SK-N-SH (cell line): ENCODE measurements at regions not wholly inside any gene's neighbourhood (a gene's known extent, or its start where the extent isn't known, plus 50 kb on each side); places are given as distances from the start of the nearest gene placed in this dataset.

Experiments used
- CTCF ChIA-PET: fragments of 300-600, 350-600 bp; formaldehyde crosslinking; extraction: SDS; loops from one replicate; lab custom pipeline; 2021; lab: Yijun Ruan, JAX
- POLR2A ChIA-PET: fragments of 350-600 bp; sonication (Branson Sonifier 250); formaldehyde crosslinking; extraction: SDS; loops from one replicate; lab custom pipeline; 2020; ENCODE audit warnings: antibody characterized with exemption, inconsistent platforms; lab: Yijun Ruan, JAX
- DNase-seq: peaks from one replicate; pipeline ENCODE4 v3.0.0; 2012
- H2AFZ ChIP-seq: fragments of 200-600 bp; sonication (generic); 2 replicates; pipeline ENCODE4 v1.8.1; 2016; ENCODE audit warnings: antibody characterized with exemption, mild to moderate bottlenecking, low read depth
- H3F3A ChIP-seq: fragments of 200-600 bp; sonication (generic); replicated peaks from 2 replicates; pipeline ENCODE3; 2016; ENCODE audit warnings: antibody characterized with exemption, mild to moderate bottlenecking; ENCODE audit not compliant: insufficient read depth
- H3K27ac ChIP-seq, 2 experiments: fragments of 200-500 bp in 1 of 2; fragments of 200-600 bp in 1 of 2; sonication (Bioruptor generic) in 1 of 2; sonication (generic), shearing (Covaris generic) in 1 of 2; 2 replicates each; pipeline versions ENCODE4 v1.5.1 to v1.6.1; 2014 to 2016; ENCODE audit warnings: low read depth in 2 of 2, inconsistent platforms in 1 of 2, low read length in 1 of 2, mild to moderate bottlenecking in 1 of 2, mixed read lengths in 1 of 2
- H3K27me3 ChIP-seq: fragments of 200-600 bp; sonication (generic), shearing (Covaris generic); 2 replicates; pipeline ENCODE4 v1.6.1; 2016; ENCODE audit warnings: mixed run types; ENCODE audit not compliant: insufficient read depth
- H3K36me3 ChIP-seq, 2 experiments: fragments of 200-500 bp in 1 of 2; fragments of 200-600 bp in 1 of 2; sonication (Bioruptor generic) in 1 of 2; sonication (generic) in 1 of 2; replicated peaks in 1 of 2; 2 replicates each; pipeline versions ENCODE3 to v1.5.1; 2014 to 2016; ENCODE audit warnings: low read length in 1 of 2, mild to moderate bottlenecking in 1 of 2; ENCODE audit not compliant: insufficient read depth in 2 of 2, control insufficient read depth in 1 of 2
- H3K4me1 ChIP-seq, 2 experiments: fragments of 200-500 bp in 1 of 2; fragments of 200-600 bp in 1 of 2; sonication (Bioruptor generic) in 1 of 2; sonication (generic), shearing (Covaris generic) in 1 of 2; 2 replicates each; pipeline versions ENCODE4 v1.5.1 to v1.6.1; 2014 to 2016; ENCODE audit warnings: low read depth in 1 of 2, low read length in 1 of 2, mixed run types in 1 of 2; ENCODE audit not compliant: insufficient read depth in 2 of 2, control insufficient read depth in 1 of 2
- H3K4me2 ChIP-seq: fragments of 200-600 bp; sonication (generic), shearing (Covaris generic); 2 replicates; pipeline ENCODE4 v1.6.1; 2017; ENCODE audit warnings: mixed run types
- H3K4me3 ChIP-seq, 2 experiments: fragments of 200-500 bp in 1 of 2; fragments of 200-600 bp in 1 of 2; sonication (Bioruptor generic) in 1 of 2; sonication (generic), shearing (Covaris generic) in 1 of 2; 2 replicates each; pipeline versions ENCODE4 v1.5.1 to v1.8.1; 2014 to 2016; ENCODE audit warnings: low read depth in 2 of 2, inconsistent platforms in 1 of 2, low read length in 1 of 2, mild to moderate bottlenecking in 1 of 2, mixed read lengths in 1 of 2, moderate library complexity in 1 of 2
- H3K79me2 ChIP-seq: fragments of 200-600 bp; sonication (generic); 2 replicates; pipeline ENCODE4 v1.8.1; 2017; ENCODE audit warnings: mild to moderate bottlenecking; ENCODE audit not compliant: insufficient read depth
- H3K9ac ChIP-seq: fragments of 200-600 bp; sonication (generic); 2 replicates; pipeline ENCODE4 v1.6.1; 2017; ENCODE audit warnings: mixed run types
- H3K9me2 ChIP-seq: fragments of 200-600 bp; sonication (generic); 2 replicates; pipeline ENCODE4 v1.6.1; 2017; ENCODE audit warnings: mixed run types
- H3K9me3 ChIP-seq: fragments of 200-600 bp; sonication (generic); 2 replicates; pipeline ENCODE4 v1.6.1; 2017; ENCODE audit warnings: mixed run types, mild to moderate bottlenecking, moderate library complexity
- H4K20me1 ChIP-seq: fragments of 200-600 bp; sonication (generic); 2 replicates; pipeline ENCODE4 v1.6.1; 2017; ENCODE audit warnings: mild to moderate bottlenecking, mixed run types; ENCODE audit not compliant: insufficient read depth
- CHD2 ChIP-seq: fragments of 150-350 bp; IDR thresholded peaks from 2 replicates; pipeline ENCODE4 v1.6.1; 2018; ENCODE audit warnings: low read length; ENCODE audit not compliant: partially characterized antibody
- ELF1 ChIP-seq: IDR thresholded peaks from 2 replicates; pipeline ENCODE4 v1.4.0; 2012
- EP300 ChIP-seq, 2 experiments: IDR thresholded peaks; 2 replicates each; pipeline versions ENCODE4 v1.4.0 to v1.6.1; 2012; ENCODE audit warnings: borderline replicate concordance in 1 of 2, low read depth in 1 of 2, low read length in 1 of 2
- FOXJ3 ChIP-seq: sonication (generic); formaldehyde crosslinking; IDR thresholded peaks from 2 replicates; pipeline ENCODE4 v1.5.1; 2020; ENCODE audit warnings: mild to moderate bottlenecking, missing genetic modification reagents
- FOXM1 ChIP-seq: IDR thresholded peaks from 2 replicates; pipeline ENCODE4 v1.4.0; 2012; ENCODE audit warnings: low read depth, mild to moderate bottlenecking
- GABPA ChIP-seq: IDR thresholded peaks from 2 replicates; pipeline ENCODE4 v1.4.0; 2012; ENCODE audit warnings: low read depth, mild to moderate bottlenecking
- GATA2 ChIP-seq: sonication (generic); formaldehyde crosslinking; IDR thresholded peaks from 2 replicates; pipeline ENCODE4 v1.5.0; 2020; ENCODE audit warnings: mild to moderate bottlenecking, missing genetic modification reagents
- JUND ChIP-seq: IDR thresholded peaks from 2 replicates; pipeline ENCODE4 v1.4.0; 2012
- MXI1 ChIP-seq: IDR thresholded peaks from 2 replicates; pipeline ENCODE4 v1.6.1; 2012; ENCODE audit warnings: mild to moderate bottlenecking, low read depth, low read length, improper control_type of control experiment
- NFIC ChIP-seq: IDR thresholded peaks from 2 replicates; pipeline ENCODE4 v1.4.0; 2012; ENCODE audit warnings: borderline replicate concordance
- NRF1 ChIP-seq: IDR thresholded peaks from 2 replicates; pipeline ENCODE4 v1.6.1; 2012; ENCODE audit warnings: low read depth, mild to moderate bottlenecking, low read length
- RFX5 ChIP-seq: IDR thresholded peaks from 2 replicates; pipeline ENCODE4 v1.6.1; 2012; ENCODE audit warnings: mild to moderate bottlenecking, improper control_type of control experiment, low read length
- TAF1 ChIP-seq: IDR thresholded peaks from 2 replicates; pipeline ENCODE4 v1.6.1; 2012; ENCODE audit warnings: low read depth, mild to moderate bottlenecking, low read length, moderate library complexity, borderline replicate concordance
- WGBS: methylation state at CpG from one replicate; pipeline ENCODE4 v1.1.6; 2017; ENCODE audit warnings: low lambda C conversion rate; 5-methylcytosine and 5-hydroxymethylcytosine counted together
- TF ChIP-seq, protein P1 (sequence below): IDR thresholded peaks from 2 replicates; pipeline ENCODE4 v1.4.0; 2012; ENCODE audit warnings: low read depth, borderline replicate concordance
- TF ChIP-seq, protein P2 (sequence below): IDR thresholded peaks from 2 replicates; pipeline ENCODE4 v1.6.1; 2012; ENCODE audit warnings: mild to moderate bottlenecking, low read depth, low read length, moderate library complexity
- TF ChIP-seq, protein P3 (sequence below): IDR thresholded peaks from 2 replicates; pipeline ENCODE4; 2012
- TF ChIP-seq, protein P4 (sequence below): fragments of 150-350 bp; IDR thresholded peaks from 2 replicates; pipeline ENCODE4 v1.6.1; 2017; ENCODE audit warnings: antibody characterized with exemption, low read length, low read depth, borderline replicate concordance
- TF ChIP-seq, protein P5 (sequence below): fragments of 200-600 bp; sonication (generic); IDR thresholded peaks from 2 replicates; pipeline ENCODE4 v1.6.1; 2017; ENCODE audit warnings: antibody characterized with exemption, mild to moderate bottlenecking, moderate library complexity
- TF ChIP-seq, protein P6 (sequence below): fragments of 150-350 bp; IDR thresholded peaks from 2 replicates; pipeline ENCODE4 v1.6.1; 2016; ENCODE audit warnings: mild to moderate bottlenecking, low read depth, low read length

DNA sequence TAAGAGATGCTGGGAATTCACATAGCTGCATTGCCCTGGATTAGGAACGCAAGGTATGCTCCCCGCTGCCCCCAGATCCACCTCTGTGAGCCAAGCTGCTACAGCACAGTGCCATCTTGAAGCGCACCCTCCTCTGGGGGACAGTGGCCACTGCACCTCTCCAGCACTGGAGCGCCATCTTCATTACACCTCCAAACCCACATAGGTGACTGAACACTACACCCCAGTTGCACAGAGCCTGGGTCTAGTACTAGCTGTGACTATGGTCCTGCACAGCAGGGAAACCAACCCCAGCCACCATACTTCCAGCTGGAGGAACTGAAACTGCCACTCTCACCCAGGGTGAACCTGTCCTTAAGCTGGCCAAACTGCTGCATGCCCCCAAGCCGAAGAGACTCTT, 84.6 kb downstream of the TMEM237 start (continued):
- TF ChIP-seq FOXJ3 (CRISPR knock-in tag) (no peak), JUND (no peak), GATA2 (CRISPR knock-in tag) (no peak)
- TF ChIP-seq, protein P1, sequence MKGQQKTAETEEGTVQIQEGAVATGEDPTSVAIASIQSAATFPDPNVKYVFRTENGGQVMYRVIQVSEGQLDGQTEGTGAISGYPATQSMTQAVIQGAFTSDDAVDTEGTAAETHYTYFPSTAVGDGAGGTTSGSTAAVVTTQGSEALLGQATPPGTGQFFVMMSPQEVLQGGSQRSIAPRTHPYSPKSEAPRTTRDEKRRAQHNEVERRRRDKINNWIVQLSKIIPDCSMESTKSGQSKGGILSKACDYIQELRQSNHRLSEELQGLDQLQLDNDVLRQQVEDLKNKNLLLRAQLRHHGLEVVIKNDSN: no peak
- TF ChIP-seq, protein P2, sequence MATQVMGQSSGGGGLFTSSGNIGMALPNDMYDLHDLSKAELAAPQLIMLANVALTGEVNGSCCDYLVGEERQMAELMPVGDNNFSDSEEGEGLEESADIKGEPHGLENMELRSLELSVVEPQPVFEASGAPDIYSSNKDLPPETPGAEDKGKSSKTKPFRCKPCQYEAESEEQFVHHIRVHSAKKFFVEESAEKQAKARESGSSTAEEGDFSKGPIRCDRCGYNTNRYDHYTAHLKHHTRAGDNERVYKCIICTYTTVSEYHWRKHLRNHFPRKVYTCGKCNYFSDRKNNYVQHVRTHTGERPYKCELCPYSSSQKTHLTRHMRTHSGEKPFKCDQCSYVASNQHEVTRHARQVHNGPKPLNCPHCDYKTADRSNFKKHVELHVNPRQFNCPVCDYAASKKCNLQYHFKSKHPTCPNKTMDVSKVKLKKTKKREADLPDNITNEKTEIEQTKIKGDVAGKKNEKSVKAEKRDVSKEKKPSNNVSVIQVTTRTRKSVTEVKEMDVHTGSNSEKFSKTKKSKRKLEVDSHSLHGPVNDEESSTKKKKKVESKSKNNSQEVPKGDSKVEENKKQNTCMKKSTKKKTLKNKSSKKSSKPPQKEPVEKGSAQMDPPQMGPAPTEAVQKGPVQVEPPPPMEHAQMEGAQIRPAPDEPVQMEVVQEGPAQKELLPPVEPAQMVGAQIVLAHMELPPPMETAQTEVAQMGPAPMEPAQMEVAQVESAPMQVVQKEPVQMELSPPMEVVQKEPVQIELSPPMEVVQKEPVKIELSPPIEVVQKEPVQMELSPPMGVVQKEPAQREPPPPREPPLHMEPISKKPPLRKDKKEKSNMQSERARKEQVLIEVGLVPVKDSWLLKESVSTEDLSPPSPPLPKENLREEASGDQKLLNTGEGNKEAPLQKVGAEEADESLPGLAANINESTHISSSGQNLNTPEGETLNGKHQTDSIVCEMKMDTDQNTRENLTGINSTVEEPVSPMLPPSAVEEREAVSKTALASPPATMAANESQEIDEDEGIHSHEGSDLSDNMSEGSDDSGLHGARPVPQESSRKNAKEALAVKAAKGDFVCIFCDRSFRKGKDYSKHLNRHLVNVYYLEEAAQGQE: no peak

DNA sequence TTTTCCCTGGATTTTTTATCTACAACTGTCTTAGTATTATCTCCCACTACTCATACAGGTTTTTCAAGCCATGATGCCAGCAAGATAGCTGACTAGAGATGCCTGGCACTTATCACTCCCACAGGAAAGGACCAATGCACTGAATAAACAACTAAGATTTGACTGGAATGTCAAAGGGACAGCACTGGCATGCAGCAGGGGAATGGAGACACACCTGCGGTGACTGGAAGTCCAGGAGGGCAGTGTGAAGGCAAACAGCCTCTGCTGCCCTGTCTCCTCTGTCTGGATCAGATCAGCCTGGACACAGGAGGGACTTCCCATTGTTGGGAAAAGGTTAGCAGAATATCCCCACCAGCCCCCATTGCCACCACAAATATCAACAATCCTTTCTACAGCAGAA, 85.1 kb downstream of the TMEM237 start:
- Histone ChIP-seq H4K20me1 (no peaks in the 10 kb centered on the region), H3K36me3 (no peaks in the 10 kb centered on the region), H3K27me3 (no peaks in the 10 kb centered on the region), H3K9me3 (no peaks in the 10 kb centered on the region), H2AFZ (no peak overlapping the region), H3K4me1 (peaks cover 0 to 2% of the 10 kb centered on the region in 2 experiments; a peak in 1 of 4 replicates), H3K27ac (no peak overlapping the region), H3K79me2 (no peaks in the 10 kb centered on the region), H3K4me2 (no peak overlapping the region), H3K9ac (no peak overlapping the region), H3K4me3 (no peak overlapping the region), H3K9me2 (no peaks in the 10 kb centered on the region), H3F3A (no peaks in the 10 kb centered on the region)
- POLR2A ChIA-PET: no interaction called here
- CTCF ChIA-PET: no interaction called here
- TF ChIP-seq, protein P3, sequence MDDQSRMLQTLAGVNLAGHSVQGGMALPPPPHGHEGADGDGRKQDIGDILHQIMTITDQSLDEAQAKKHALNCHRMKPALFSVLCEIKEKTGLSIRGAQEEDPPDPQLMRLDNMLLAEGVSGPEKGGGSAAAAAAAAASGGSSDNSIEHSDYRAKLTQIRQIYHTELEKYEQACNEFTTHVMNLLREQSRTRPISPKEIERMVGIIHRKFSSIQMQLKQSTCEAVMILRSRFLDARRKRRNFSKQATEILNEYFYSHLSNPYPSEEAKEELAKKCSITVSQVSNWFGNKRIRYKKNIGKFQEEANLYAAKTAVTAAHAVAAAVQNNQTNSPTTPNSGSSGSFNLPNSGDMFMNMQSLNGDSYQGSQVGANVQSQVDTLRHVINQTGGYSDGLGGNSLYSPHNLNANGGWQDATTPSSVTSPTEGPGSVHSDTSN: no peak
- TF ChIP-seq RFX5 (no peak), FOXM1 (no peak), NRF1 (no peak), NFIC (no peak), CHD2 (no peak), GABPA (no peak), MXI1 (no peak), EP300 (IDR thresholded peaks at IDR 0.05; ENCODE audit: borderline replicate concordance in 1 of 2, low read depth in 1 of 2, low read length in 1 of 2) (no peak), GATA2 (CRISPR knock-in tag) (no peak), TAF1 (no peak), ELF1 (no peak)
- TF ChIP-seq, protein P4, sequence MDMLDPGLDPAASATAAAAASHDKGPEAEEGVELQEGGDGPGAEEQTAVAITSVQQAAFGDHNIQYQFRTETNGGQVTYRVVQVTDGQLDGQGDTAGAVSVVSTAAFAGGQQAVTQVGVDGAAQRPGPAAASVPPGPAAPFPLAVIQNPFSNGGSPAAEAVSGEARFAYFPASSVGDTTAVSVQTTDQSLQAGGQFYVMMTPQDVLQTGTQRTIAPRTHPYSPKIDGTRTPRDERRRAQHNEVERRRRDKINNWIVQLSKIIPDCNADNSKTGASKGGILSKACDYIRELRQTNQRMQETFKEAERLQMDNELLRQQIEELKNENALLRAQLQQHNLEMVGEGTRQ: no peak
- TF ChIP-seq, protein P5, sequence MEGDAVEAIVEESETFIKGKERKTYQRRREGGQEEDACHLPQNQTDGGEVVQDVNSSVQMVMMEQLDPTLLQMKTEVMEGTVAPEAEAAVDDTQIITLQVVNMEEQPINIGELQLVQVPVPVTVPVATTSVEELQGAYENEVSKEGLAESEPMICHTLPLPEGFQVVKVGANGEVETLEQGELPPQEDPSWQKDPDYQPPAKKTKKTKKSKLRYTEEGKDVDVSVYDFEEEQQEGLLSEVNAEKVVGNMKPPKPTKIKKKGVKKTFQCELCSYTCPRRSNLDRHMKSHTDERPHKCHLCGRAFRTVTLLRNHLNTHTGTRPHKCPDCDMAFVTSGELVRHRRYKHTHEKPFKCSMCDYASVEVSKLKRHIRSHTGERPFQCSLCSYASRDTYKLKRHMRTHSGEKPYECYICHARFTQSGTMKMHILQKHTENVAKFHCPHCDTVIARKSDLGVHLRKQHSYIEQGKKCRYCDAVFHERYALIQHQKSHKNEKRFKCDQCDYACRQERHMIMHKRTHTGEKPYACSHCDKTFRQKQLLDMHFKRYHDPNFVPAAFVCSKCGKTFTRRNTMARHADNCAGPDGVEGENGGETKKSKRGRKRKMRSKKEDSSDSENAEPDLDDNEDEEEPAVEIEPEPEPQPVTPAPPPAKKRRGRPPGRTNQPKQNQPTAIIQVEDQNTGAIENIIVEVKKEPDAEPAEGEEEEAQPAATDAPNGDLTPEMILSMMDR: no peak
- TF ChIP-seq, protein P6, sequence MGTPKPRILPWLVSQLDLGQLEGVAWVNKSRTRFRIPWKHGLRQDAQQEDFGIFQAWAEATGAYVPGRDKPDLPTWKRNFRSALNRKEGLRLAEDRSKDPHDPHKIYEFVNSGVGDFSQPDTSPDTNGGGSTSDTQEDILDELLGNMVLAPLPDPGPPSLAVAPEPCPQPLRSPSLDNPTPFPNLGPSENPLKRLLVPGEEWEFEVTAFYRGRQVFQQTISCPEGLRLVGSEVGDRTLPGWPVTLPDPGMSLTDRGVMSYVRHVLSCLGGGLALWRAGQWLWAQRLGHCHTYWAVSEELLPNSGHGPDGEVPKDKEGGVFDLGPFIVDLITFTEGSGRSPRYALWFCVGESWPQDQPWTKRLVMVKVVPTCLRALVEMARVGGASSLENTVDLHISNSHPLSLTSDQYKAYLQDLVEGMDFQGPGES: no peak
- 100% methylated on average over 1 of the region's 1 CpG for WGBS
- DNase-seq: no peak
